Activated CD4-positive, alpha-beta T cell treated with anti-CD3 and anti-CD28 coated beads for 24 hours (primary cell): ENCODE measurements at regions not wholly inside any gene's neighbourhood (a gene's known extent, or its start where the extent isn't known, plus 50 kb on each side); places are given as distances from the start of the nearest gene placed in this dataset.
A peak's percentile ranks its signal among the peaks of the same experiment; 100 is the strongest.
"Not testable (repeated sequence)": the region's sequence is repeated elsewhere in the genome, so short reads cannot be mapped to it uniquely, and the experiment has no call there.

Experiments
- DNase-seq, 2 donors: peaks; one replicate each; pipeline ENCODE4 v3.0.0-alpha.2; 2020; ENCODE audit warnings: low read depth in 2 of 2

DNA sequence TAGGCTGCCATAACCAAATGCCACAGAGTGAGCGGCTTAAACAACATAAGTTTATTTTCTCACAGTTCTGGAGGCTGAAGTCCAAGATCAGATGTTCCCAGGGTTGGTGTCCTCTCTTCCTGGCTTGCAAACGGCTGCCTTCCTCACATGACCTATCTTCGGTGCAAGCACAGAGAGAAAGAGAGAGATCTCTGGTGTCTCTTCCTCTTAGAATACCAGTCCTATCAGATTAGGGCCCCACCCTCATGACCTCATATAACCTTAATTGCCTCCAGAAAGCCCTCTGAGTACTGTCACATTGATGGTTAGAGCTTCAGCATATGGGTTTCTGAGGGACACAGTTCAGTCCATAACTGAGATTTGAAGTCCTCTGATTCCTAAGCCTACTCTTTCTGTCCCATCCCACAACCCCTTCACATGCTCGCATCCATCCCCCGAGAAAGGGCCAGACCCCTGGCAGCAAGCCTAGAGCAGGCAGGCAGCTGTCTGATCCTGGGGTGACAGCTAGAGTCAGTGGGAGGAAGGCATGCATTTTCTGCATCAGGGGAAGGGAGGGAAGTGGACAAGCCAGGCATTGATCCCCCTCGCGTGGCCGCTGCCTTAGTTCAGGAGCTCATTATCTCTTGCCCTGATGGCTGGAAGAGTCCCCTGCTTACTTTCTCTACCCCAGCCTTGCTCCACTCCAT is 114.1 kb downstream of the FAR1 start:
- no peak for DNase-seq

DNA sequence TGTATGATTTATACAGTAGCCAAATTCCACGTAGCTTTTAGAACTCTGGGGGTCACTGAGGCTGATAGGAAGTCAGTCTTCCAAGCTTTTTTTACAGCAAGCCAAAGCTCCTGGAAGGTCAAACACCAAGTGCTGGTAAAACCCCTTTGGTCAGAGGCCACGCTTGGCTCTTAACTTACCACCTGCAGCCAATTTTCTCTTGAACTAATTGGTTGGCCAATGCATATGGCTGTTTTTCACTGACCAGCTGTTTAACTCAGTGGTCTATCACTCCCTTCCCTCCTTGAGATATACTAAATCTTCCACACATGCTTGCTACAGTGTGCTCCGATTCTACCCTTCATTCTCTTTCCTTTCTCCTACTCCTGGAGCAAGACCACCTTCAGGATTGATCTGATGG is 116.0 kb downstream of the FAR1 start:
- no peak for DNase-seq

DNA sequence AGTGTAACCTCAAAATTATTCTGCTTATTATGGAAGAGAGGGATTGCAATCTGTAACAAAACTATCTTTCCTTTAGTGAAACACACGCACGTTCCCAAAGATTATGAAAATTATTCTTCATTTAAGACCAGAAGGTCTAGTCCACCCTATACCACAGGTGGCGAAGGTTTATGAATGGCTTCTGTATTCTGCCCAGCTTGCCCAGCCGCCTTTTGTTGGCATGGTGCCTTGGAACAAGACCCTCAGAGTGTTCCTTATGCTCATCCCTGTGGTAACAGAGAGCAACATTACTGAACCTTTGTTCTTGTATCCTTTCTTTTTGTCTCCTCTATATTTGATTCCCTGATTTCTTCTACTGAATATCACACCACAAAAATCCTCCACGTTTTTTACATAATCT is 116.4 kb downstream of the FAR1 start:
- DNase-seq: no peak

DNA sequence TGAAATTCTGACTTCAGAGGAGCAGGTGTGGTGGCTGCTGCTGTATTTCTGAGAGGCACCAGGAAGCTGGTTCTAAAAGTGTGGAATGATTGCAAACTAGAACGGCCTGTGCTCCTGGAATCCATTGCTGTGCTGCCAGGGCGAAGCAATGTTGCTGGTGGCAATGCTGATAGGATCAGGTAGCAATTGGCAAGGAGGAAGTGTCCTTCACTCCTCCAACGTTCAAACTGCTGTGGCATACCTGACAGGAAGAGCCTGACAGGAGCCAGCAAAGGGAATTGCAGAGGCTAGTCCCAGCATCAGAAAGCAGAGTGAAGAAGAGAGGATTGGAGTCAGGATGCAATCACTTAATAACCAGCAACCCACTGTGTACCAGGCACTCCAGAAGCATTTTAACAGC is 118.2 kb downstream of the FAR1 start:
- DNase-seq: no peak

DNA sequence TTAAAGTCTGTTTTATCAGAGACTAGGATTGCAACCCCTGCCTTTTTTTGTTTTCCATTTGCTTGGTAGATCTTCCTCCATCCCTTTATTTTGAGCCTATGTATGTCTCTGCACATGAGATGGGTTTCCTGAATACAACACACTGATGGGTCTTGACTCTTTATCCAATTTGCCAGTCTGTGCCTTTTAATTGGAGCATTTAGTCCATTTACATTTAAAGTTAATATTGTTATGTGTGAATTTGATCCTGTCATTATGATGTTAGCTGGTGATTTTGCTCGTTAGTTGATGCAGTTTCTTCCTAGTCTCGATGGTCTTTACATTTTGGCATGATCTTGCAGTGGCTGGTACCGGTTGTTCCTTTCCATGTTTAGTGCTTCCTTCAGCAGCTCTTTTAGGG is 129.1 kb downstream of the FAR1 start:
- DNase-seq: not testable (repeated sequence)

DNA sequence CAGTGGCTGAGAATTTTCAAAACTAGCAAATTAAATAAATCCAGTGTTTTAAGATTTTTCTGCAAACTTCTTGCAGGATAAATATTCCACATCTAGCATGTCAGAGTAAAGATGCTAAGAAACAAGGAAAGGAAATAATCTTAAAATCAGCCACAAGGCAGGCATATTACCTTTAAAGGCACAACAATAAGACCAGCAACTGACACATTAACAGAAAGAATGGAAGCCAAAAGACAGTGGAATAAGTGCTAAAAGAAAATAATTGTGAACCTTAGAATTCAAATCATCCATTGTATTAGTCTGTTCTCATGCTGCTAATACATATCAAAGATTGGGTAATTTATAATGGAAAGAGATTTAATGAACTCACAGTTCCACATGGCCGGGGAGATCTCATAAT is 132.4 kb downstream of the FAR1 start:
- no peak for DNase-seq

DNA sequence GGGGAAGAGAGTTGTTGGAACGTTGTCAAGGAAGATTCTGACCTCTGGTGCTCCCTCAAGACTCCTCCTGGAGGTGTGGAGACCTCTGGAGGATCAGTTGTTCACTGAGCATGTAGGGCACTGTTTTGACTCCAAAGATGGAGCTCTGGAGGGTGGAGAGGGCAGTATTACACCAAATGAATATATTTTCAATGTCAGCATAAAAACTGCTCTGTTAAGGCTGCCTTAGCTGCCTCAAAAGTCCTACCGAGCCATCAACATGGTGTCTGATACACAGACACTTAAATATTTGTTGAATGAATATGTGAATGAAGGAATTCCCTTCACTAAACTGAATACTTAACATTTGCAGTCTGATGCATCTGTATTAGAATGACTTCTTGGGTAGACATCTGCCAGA is 144.2 kb upstream of the SPON1 start:
- no peak for DNase-seq

DNA sequence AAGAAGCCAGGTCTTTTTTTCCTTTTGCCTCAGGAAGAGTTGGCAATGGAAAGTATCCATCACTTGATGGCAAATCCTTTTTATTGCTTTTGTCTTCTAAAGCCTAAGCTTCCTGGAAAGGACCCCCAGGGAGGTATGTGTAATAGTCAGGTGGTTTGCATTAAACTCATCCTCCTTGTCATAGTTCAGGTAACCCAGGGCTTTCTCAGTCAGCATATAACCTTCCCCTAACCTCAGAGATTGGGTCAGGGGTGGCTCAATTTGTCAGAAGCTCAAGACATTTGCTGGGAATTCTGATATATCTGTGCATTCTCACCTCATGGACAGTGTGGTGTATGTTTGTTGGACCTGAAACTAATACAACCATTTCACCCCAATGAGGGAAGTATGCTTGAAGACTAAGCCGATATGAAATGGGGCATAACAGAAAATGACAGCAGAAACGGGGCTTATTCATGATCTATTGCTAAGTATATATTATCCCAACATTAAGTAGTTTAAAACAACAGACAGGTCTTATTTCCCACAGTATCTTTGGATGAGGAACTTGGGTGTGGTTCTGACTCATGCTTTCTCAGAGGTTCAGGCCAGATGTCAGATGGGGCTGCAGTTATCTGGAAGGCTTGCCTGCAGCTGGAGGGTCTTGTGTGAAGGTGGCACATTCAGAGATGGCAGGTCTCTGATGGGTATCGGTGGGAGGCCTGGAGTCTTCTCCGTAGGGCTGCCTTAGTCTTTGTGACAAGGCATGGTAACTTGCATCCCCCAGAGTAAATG is 135.8 kb upstream of the SPON1 start:
- DNase-seq: no peak

DNA sequence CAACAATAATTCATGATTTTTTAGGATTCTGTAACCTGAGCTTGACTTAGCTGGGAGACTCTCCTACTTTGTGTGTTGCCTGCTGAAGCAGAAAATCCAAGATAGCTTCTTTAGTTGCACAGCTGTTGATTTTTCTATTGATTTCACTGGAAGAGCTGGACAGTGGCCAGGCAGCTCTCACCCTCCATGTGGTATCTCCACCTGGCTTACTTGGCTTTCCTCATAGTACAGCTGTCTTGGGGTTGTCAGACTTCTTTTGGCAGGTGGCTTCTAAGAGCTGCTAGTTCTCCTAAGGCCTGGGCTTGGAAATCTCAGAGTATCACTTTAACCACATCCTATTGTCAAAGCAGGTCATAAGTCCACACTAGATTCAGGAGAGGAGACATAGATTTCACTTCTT is 130.8 kb upstream of the SPON1 start:
- no peak for DNase-seq

DNA sequence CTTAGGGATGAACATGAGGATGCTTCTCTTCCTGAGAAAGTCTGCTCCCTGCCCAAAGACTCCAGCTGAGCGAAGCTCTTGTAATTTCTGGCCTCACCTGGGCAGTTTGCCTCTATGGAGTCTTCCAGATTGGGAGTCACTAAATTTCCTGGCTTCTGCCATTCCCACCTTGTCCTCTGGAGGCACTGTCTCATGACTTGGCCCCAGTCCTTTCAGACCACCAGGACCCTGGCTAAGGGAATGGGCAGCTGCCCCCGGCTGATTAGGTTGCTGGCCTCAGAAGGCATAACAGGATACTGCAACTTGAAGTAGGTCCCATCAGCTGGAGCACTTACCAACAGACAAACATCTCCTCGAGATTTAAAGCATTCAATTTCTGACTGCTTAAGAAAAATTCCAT is 128.1 kb upstream of the SPON1 start:
- DNase-seq: no peak

DNA sequence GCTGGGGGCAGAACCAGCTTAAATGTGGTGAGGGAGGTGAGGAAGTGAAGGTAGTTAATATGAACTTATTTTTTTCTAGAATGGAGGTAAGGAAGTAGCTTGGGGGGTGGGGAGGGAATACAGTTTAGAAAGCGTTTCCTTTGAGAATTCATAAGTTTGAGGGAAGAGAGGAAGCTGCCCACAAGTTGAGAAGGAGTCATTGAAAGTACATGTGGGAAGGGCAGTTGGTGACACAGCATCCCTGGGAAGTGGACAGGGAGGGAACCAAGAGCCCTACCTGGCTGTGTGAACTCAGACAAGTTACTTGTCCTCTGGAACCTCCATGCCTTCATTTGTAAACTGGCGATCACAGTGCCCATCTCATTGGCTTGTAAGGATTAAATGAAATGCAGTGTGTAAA is 125.9 kb upstream of the SPON1 start:
- DNase-seq: no peak

DNA sequence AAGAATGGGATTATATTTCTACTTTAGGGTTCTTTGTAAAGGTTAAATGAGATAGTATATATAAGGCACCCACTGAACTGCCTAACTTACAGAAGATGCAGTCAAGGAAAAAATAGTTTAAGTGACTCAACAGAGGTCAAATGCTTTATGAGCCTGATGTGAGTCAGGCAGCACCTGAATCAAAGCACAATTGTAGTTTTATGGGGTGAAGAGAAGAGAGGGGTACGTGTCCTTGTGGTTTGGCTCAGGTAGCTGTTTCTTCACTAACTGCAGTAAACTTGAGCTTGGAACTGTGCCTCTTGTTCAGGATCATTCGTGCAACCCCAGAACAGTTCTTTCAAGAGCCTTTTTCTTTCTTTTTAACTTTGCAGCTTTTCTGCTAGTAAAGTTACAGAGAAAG is 125.2 kb upstream of the SPON1 start:
- no peak for DNase-seq

DNA sequence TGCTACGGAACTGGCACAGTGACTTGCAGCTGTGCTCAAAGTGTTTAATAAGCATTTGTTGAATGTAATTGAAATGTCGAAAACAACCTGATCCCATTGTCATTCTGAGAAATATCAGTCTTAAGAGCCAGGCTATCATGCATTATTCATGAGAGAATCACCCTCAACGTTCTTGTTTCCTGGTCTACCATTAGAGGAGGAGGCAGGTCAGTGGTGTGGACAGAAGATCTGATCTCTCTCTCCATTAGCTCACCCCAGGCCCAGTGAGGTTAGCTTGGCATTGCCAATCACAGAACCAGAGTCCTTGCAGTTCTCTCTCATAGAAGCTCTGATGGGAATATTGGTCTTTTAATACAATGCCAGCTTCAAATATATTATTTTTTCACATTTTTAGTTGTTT is 121.1 kb upstream of the SPON1 start:
- DNase-seq: no peak

DNA sequence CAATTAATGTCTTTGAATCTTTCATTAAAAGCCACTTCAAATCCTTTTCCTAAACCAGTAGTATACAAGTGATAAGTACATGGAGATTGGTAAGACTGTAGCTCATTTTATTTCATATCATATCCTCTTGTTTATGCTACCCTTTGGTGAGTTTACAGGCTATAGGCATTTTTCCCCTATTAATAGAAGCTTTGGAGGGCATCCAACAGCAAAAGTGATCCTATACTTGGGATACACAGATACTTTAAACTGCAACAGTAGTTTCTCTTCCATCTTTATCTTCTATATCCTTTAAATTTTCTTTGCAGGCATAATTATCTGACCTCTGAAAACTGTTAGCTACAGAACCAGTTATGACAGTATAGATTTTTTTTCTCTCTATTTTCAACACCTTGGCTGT is 114.5 kb upstream of the SPON1 start:
- DNase-seq: no peak

DNA sequence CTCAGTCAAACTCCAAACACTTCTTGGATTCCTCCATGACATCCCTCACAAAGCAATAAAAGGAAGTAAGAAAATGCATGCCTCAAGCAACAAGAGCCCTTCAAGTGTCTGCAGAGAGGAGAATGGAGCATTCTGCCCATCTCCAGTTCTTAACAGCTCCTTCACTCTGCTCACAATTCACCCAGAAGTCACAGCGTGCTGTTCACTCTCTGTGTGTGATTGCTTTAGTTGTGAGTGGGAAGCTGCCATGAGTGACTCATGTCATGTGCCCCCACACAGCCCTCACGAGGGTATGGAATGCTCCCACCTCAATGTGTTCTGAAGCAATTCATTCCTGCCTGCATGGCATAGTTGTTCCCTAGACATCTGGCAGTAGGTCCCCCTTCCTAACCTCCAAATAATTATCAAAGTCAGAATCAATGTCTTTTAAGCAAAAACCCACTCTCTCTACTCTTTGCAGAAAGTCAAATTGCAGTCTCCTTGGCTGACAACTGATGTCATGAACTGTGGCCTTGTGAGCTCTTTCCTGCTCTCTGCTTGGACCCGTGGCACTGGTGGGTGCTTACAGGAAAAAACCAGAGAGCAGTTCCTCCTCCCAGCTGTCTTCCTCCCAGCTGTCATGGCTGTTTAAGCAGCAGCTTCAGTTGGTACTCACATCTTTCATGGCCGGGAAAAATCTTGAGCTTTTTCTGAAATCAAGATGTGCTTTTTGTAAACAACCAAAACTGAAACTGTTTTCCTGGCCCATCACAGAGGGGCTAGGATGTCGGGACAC is 112.1 kb upstream of the SPON1 start:
- DNase-seq: no peak

DNA sequence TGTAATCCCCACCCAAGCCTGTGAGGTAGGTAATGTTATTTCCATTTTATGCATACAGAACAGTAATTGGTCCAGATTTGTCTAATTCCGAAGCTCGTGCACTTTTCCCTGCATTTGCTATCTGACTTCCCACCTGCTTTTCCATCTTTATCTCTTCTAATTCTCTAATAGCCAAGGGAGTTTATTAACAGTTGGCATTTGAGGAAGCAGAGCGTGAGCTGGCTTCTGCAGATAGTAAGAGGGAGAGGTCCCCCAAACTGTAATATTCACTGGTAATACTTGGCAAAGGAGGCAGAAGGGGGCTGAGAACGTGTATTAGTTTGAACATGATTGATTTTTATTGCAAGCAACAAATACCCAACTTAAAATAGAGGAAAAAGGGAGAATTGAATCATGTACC is 110.8 kb upstream of the SPON1 start:
- no peak for DNase-seq

DNA sequence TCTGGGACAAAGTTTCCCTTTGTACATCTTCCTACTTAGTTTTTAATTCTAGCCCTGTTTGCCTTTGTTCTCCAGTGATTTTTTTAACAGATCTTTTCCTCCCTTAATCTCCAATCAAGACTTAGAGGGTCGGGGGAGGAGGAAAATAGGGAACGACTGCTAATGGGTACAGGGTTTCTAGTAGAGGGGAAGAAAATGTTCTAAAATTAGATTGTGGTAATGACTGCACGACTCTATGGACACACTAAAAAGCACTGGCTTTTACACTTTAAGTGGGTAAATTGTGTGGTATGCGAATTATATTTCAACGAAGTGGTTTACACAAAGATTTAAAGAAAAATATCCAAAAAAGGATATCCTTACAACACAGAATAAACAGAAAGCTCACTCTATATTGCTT is 110.0 kb upstream of the SPON1 start:
- no peak for DNase-seq

DNA sequence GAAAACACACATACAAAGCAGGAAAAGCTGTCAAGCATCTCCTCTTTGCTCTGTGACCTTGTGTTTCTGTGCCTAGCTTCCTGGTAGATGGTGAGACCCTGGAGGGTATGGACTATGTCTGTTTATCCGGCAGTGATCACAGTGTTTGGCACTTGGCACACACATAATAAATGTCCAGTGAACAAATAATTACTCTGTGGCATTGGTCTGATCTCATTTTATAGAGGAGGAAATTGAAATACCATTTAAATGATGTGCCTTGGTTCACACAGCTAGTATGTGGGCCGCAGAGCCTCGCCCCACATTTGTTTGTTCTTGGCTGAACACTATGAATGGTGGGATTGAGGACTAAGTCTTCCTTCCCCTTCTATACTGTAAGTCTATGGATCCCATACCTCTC is 104.7 kb upstream of the SPON1 start:
- no peak for DNase-seq

DNA sequence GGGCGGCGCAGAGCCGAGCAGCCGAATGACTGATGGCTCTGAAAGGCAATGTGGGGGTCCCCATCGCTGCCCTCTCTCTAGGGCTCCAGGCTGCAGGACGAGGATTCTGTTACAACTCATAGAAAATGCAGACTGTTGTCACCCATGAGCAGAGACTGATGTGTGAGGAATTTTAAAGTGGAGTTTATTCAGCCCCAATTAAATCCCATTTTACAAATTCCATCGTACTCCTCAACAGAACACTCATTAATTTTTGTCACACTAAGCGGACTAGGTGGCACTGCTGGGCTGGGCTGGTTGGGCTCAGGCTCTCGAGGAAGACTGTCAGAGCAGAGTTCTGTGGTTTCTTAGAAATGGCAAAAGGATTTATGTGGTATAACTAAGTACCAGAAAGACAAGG is 102.6 kb upstream of the SPON1 start:
- no peak for DNase-seq

DNA sequence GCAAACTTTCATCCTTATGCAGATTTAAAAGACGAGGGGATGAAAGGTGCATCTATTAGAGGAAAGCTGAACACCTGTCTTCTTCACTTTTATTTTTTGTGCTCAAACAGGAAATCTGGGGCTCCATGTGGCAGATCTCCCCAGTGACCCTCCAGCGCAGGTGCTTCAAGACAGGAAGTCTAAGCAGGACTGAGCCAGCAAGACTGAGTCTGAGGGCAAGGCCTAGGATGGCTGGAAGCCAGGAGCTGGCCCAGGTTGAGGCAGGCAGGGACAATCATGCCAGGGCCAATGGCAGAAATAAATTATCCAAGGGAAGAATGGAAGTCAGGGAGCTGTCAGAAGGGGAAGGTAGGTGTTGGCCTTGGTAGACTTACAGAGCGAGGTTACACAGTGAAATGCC is 101.1 kb upstream of the SPON1 start:
- no peak for DNase-seq

DNA sequence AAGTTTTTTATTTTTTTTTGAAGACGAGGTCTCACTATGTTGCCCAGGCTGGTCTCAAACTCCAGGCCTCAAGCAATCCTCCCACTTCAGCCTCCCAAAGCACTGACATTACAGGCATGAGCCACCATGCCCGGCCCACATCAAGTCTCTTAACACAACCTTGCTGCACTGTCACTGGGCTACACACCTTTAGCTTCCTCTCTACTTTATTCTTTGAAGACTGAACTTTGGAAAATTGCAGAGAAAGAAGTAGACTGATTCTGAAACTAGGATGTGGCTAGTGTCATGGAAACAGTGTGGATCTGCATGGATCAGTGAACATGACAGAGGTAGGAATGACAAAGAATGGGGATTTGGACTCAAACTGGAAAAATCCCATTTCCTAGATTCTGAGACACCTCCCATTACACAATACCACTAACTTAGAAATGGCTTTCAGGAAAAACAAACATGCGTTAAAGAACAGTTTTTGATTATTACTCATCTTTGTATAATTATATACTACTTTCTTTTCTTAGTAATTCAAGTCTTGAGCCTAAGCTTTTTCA is 99.6 kb upstream of the SPON1 start:
- no peak for DNase-seq

DNA sequence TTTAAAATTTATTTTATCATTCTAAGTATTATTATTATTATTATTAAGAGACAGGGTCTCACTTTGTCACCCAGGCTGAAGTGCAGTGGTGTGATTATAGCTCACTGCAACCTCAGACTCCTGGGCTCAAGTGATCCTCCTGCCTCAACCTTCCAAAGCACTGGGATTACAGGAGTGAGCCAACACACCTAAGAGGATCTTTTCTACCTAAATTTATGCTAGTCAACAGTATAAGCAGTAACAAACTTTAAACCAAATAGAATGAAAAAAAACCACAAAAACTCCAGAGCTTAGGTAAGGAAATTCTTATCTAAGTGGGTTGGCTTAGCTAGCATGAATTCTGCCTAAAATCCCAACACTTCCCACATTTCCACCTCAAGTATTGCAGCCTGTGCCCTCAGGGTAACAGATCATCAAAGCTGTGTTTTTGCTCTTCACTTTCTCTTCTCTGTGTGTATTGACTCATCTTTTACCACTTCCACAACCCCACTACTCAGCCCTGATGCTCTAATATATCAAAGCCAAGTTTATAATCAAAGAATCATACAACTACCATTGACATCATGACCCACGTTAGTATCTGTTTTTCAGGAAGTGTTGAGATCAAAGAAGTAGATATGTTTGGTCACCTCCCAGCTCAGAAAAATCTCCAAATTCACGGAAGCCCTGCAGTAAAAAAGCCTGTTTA is 93.7 kb upstream of the SPON1 start:
- DNase-seq: peak in 1 of 2 donors; percentile 1
